ENCODE measurements at regions not wholly inside any gene's neighbourhood (a gene's known extent, or its start where the extent isn't known, plus 50 kb on each side); places are given as distances from the start of the nearest gene placed in this dataset.

- TF ChIP-seq SIN3A (IDR thresholded peaks at IDR 0.05; ENCODE audit: borderline replicate concordance, insufficient read depth, low read length) (no peak), POLR2AphosphoS5 (IDR thresholded peaks at IDR 0.05; ENCODE audit: low read depth, low read length) (no peak)
Measured at GRCh38 chr5:54611290-54611951, 93.9 kb downstream of the SNX18 start.

GRCh38 chr5:54610197-54610944 lies 92.8 kb downstream of the SNX18 start:
- TF ChIP-seq FOXP2 (optimal IDR thresholded peaks at IDR 0.05; ENCODE audit: borderline replicate concordance, extremely low read depth, extremely low read length, insufficient read depth): no peak
- TF ChIP-seq POLR2AphosphoS5 (IDR thresholded peaks at IDR 0.05; ENCODE audit: low read depth, low read length): no peak
- TF ChIP-seq, protein P1, sequence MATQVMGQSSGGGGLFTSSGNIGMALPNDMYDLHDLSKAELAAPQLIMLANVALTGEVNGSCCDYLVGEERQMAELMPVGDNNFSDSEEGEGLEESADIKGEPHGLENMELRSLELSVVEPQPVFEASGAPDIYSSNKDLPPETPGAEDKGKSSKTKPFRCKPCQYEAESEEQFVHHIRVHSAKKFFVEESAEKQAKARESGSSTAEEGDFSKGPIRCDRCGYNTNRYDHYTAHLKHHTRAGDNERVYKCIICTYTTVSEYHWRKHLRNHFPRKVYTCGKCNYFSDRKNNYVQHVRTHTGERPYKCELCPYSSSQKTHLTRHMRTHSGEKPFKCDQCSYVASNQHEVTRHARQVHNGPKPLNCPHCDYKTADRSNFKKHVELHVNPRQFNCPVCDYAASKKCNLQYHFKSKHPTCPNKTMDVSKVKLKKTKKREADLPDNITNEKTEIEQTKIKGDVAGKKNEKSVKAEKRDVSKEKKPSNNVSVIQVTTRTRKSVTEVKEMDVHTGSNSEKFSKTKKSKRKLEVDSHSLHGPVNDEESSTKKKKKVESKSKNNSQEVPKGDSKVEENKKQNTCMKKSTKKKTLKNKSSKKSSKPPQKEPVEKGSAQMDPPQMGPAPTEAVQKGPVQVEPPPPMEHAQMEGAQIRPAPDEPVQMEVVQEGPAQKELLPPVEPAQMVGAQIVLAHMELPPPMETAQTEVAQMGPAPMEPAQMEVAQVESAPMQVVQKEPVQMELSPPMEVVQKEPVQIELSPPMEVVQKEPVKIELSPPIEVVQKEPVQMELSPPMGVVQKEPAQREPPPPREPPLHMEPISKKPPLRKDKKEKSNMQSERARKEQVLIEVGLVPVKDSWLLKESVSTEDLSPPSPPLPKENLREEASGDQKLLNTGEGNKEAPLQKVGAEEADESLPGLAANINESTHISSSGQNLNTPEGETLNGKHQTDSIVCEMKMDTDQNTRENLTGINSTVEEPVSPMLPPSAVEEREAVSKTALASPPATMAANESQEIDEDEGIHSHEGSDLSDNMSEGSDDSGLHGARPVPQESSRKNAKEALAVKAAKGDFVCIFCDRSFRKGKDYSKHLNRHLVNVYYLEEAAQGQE (IDR thresholded peaks at IDR 0.05; ENCODE audit: insufficient read depth in 1 of 2, low read depth in 2 of 2, low read length in 2 of 2): no peak
- TF ChIP-seq SIN3A (IDR thresholded peaks at IDR 0.05; ENCODE audit: borderline replicate concordance, insufficient read depth, low read length): no peak
- no peak for TF ChIP-seq TAF1 (IDR thresholded peaks at IDR 0.05; ENCODE audit: borderline replicate concordance, insufficient read depth, low read length)

GRCh38 chr5:54608423-54609085 lies 91.0 kb downstream of the SNX18 start:
- TF ChIP-seq POLR2AphosphoS5 (IDR thresholded peaks at IDR 0.05; ENCODE audit: low read depth, low read length): no peak

DNA sequence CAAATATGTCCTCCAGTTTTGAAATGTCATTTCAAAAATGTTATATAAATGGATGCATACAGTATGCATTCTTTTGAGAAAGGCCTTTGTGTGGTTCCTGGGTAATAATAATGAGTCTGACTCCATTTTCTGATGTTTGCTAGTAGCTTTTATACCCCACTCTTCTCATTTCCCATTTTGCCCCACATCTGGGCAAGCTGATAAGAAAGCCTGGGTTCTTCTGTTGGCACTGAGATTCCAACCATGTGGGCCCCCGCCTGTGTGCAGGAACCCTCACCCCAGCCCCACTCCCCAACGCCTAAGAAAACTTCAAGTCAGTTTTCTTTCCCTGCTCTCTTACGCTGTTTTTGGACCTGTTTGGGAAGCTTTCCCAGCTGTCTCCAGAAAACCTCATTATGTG lies 89.4 kb downstream of the SNX18 start:
- no peak for TF ChIP-seq FOXP2 (optimal IDR thresholded peaks at IDR 0.05; ENCODE audit: borderline replicate concordance, extremely low read depth, extremely low read length, insufficient read depth)
- TF ChIP-seq, protein P1 (IDR thresholded peaks at IDR 0.05; ENCODE audit: insufficient read depth in 1 of 2, low read depth in 2 of 2, low read length in 2 of 2): no peak
- TF ChIP-seq TAF1 (IDR thresholded peaks at IDR 0.05; ENCODE audit: borderline replicate concordance, insufficient read depth, low read length): no peak
- no peak for TF ChIP-seq SIN3A (IDR thresholded peaks at IDR 0.05; ENCODE audit: borderline replicate concordance, insufficient read depth, low read length)
- TF ChIP-seq POLR2AphosphoS5 (IDR thresholded peaks at IDR 0.05; ENCODE audit: low read depth, low read length): no peak

- TF ChIP-seq SIN3A (IDR thresholded peaks at IDR 0.05; ENCODE audit: borderline replicate concordance, insufficient read depth, low read length): no peak
- TF ChIP-seq TAF1 (IDR thresholded peaks at IDR 0.05; ENCODE audit: borderline replicate concordance, insufficient read depth, low read length): no peak
Measured at GRCh38 chr5:54603372-54603771, 85.8 kb downstream of the SNX18 start.

DNA sequence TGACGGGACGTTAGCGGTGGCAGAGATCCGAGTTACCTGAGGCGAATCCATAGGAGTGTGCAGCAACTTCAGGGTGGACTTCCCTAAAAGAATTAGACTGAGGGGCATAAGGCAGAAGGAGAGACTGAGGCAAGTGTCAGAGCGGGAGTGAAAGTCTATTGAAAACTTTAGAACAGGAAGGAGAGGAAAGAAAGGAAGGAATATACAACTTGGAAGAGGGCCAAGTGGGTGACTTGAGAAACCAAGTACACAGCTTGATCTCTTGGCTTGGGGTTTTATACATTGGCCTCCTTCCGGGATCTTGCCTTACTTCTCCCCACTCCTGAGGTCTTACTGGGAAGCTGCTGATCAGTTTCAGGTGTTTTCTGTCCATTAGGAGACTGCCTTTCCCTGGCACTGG lies 84.9 kb downstream of the SNX18 start:
- TF ChIP-seq SIN3A (IDR thresholded peaks at IDR 0.05; ENCODE audit: borderline replicate concordance, insufficient read depth, low read length) (no peak), FOXP2 (optimal IDR thresholded peaks at IDR 0.05; ENCODE audit: borderline replicate concordance, extremely low read depth, extremely low read length, insufficient read depth) (no peak), POLR2AphosphoS5 (IDR thresholded peaks at IDR 0.05; ENCODE audit: low read depth, low read length) (no peak), TAF1 (IDR thresholded peaks at IDR 0.05; ENCODE audit: borderline replicate concordance, insufficient read depth, low read length) (no peak)
- TF ChIP-seq, protein P1 (IDR thresholded peaks at IDR 0.05; ENCODE audit: insufficient read depth in 1 of 2, low read depth in 2 of 2, low read length in 2 of 2): no peak

All from PFSK-1 (cell line).